ENCODE measurements at regions not wholly inside any gene's neighbourhood (a gene's known extent, or its start where the extent isn't known, plus 50 kb on each side); places are given as distances from the start of the nearest gene placed in this dataset.
"Not testable (repeated sequence)": the region's sequence is repeated elsewhere in the genome, so short reads cannot be mapped to it uniquely, and the experiment has no call there.

- Histone ChIP-seq H3K79me2 (ENCODE audit: insufficient read depth) (no peaks in the 10 kb centered on the region), H3F3A (replicated peaks; ENCODE audit: insufficient read depth) (no peaks in the 10 kb centered on the region), H3K4me2 (no peak overlapping the region), H3K4me1 (ENCODE audit: control insufficient read depth in 1 of 2, insufficient read depth in 2 of 2, low read depth in 1 of 2, low read length in 1 of 2) (peaks cover 0 to 62% of the 10 kb centered on the region in 2 experiments; a peak in 2 of 4 replicates), H2AFZ (ENCODE audit: low read depth) (no peak overlapping the region), H3K27me3 (ENCODE audit: insufficient read depth) (no peaks in the 10 kb centered on the region), H3K9ac (no peak overlapping the region), H3K4me3 (ENCODE audit: low read depth in 2 of 2, low read length in 1 of 2) (no peak overlapping the region), H4K20me1 (ENCODE audit: insufficient read depth) (no peaks in the 10 kb centered on the region), H3K9me3 (no peaks in the 10 kb centered on the region; the same call in 1 of the 2 replicates), H3K36me3 (replicated peaks in 1 of 2; ENCODE audit: control insufficient read depth in 1 of 2, insufficient read depth in 2 of 2, low read length in 1 of 2) (no peaks in the 10 kb centered on the region), H3K27ac (ENCODE audit: low read depth in 2 of 2, low read length in 1 of 2) (peak overlapping the region in 1 of 2 experiments; percentile 94; a peak in 2 of 4 replicates), H3K9me2 (no peaks in the 10 kb centered on the region)
- TF ChIP-seq RXRA (IDR thresholded peaks at IDR 0.05; ENCODE audit: borderline replicate concordance, low read depth) (no peak), RCOR1 (IDR thresholded peaks at IDR 0.05; ENCODE audit: low read length) (no peak), TCF12 (IDR thresholded peaks at IDR 0.05) (no peak), EP300 (IDR thresholded peaks at IDR 0.05; ENCODE audit: borderline replicate concordance in 1 of 2, low read depth in 1 of 2, low read length in 1 of 2) (no peak), FOSL2 (IDR thresholded peaks at IDR 0.05; ENCODE audit: borderline replicate concordance, low read depth) (no peak), CTCF (IDR thresholded peaks at IDR 0.05) (no peak), RAD21 (IDR thresholded peaks at IDR 0.05; ENCODE audit: low read length) (no peak), JUND (IDR thresholded peaks at IDR 0.05) (no peak)
- DNase-seq, result no peak
- ChIA-PET POLR2A (interaction anchor here (1.1 to 1.9 kb wide), 2 partner anchors 21 to 773 kb away, joined by 3 to 5 read pairs; no protein-coding TSS in a partner anchor), CTCF (interaction anchor here (0.7 to 1.0 kb wide), 2 partner anchors 11 to 259 kb away, joined by 3 read pairs; no protein-coding TSS in a partner anchor)
- WGBS (ENCODE audit: low lambda C conversion rate), result 34% methylated on average over 16 of the region's 17 CpGs
These were observed 271.6 kb downstream of the EIPR1 start for GRCh38 chr2:3105814-3106569.

- not testable (repeated sequence) for H3K4me2 ChIP-seq; H4K20me1 ChIP-seq (ENCODE audit: insufficient read depth); H3K9me2 ChIP-seq; H2AFZ ChIP-seq (ENCODE audit: low read depth); H3K27me3 ChIP-seq (ENCODE audit: insufficient read depth); H3K9me3 ChIP-seq; H3K4me3 ChIP-seq (ENCODE audit: low read depth in 2 of 2, low read length in 1 of 2); H3K36me3 ChIP-seq (replicated peaks in 1 of 2; ENCODE audit: control insufficient read depth in 1 of 2, insufficient read depth in 2 of 2, low read length in 1 of 2); H3K9ac ChIP-seq; H3K79me2 ChIP-seq (ENCODE audit: insufficient read depth); H3F3A ChIP-seq (replicated peaks; ENCODE audit: insufficient read depth)
- DNase-seq, result peak; percentile 61
- 29% methylated on average over 14 of the region's 14 CpGs for WGBS (ENCODE audit: low lambda C conversion rate)
- CTCF ChIA-PET, result interaction anchor here (1.0 kb wide), 1 partner anchor 258 kb away, joined by 3 read pairs; no protein-coding TSS in a partner anchor
- TF ChIP-seq GATA2 (CRISPR knock-in tag; IDR thresholded peaks at IDR 0.05) (peak; percentile 63), EP300 (IDR thresholded peaks at IDR 0.05; ENCODE audit: borderline replicate concordance in 1 of 2, low read depth in 1 of 2, low read length in 1 of 2) (peak in 1 of 2 experiments; percentile 65; a peak in 2 of 4 replicates), FOXJ3 (CRISPR knock-in tag; IDR thresholded peaks at IDR 0.05) (peak; percentile 62; the same call in 1 of the 2 replicates), RAD21 (IDR thresholded peaks at IDR 0.05; ENCODE audit: low read length) (peak; percentile 16; the same call in 1 of the 2 replicates), MXI1 (IDR thresholded peaks at IDR 0.05; ENCODE audit: low read depth, low read length) (peak; percentile 13; the same call in 1 of the 2 replicates)
- Histone ChIP-seq H3K27ac (ENCODE audit: low read depth in 2 of 2, low read length in 1 of 2) (peak overlapping the region in 1 of 2 experiments; percentile 94; a peak in 2 of 4 replicates), H3K4me1 (ENCODE audit: control insufficient read depth in 1 of 2, insufficient read depth in 2 of 2, low read depth in 1 of 2, low read length in 1 of 2) (peaks cover 0 to 70% of the 10 kb centered on the region in 2 experiments; a peak in 2 of 4 replicates)
- POLR2A ChIA-PET, result interaction anchor here (1.1 kb wide), 1 partner anchor 772 kb away, joined by 3 read pairs; no protein-coding TSS in a partner anchor
These were observed 272.4 kb downstream of the EIPR1 start for GRCh38 chr2:3104958-3105813.
